SH-SY5Y (cell line): ENCODE measurements at regions not wholly inside any gene's neighbourhood (a gene's known extent, or its start where the extent isn't known, plus 50 kb on each side); places are given as distances from the start of the nearest gene placed in this dataset.

ENCODE experiments used
- GATA2 ChIP-seq: IDR thresholded peaks from 2 replicates; pipeline ENCODE4 v1.6.1; 2011; ENCODE audit warnings: mild to moderate bottlenecking, low read depth, low read length
- GATA3 ChIP-seq: IDR thresholded peaks from 2 replicates; pipeline ENCODE4 v1.6.1; 2011; ENCODE audit warnings: low read depth, mild to moderate bottlenecking, low read length, moderate library complexity

- no peak for TF ChIP-seq GATA2
- TF ChIP-seq GATA3 = no peak
Observed at GRCh38 chr4:151606061-151606460, 154.7 kb downstream of the GATB start.

DNA sequence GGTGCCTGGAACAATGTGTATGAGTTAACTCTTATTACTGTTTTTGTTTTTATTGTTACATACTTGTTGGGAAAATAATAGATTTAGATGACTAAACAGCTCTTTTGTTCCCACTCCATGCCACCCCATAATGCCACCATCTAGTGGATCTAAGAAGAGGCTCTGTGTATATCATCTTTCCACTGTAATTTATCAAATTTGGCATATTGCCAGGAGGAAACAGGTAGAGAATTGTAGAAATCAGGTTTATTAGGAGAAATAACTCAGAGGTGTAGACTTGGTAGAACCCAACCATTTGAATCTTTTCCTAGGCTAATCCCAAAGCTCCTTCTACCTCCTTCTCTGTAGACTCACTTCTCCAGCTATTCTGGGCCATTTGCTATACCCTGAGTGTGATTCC lies 150.6 kb downstream of the GATB start:
- no peak for TF ChIP-seq GATA2
- no peak for TF ChIP-seq GATA3

- peak; percentile 56; the same call in 1 of the 2 replicates for TF ChIP-seq GATA2
- TF ChIP-seq GATA3 = no peak
Observed at GRCh38 chr4:151611960-151612359, 148.8 kb downstream of the GATB start.

DNA sequence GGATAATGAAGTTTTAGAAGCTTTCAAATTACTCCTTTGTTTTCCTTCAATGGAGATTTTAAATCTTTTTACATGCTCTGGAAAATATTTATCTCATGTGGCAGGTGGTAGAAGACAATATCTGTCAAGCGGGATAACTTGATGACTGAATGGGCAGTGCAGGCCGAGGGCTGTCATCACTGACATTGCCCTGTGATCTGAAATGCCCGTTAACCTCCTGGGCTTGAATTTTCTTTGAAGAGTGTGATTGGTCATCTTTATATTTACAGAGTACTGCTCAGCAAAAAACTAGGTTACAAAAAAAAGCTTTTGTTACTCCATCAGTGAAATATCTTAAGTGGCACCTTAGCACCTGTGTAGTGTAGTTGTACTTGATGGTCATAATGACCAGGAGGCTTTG lies 147.5 kb downstream of the GATB start:
- TF ChIP-seq GATA2 (no peak), GATA3 (no peak)

GRCh38 chr4:151614561-151614960 lies 146.2 kb downstream of the GATB start:
- TF ChIP-seq GATA3 (no peak), GATA2 (no peak)

- no peak for TF ChIP-seq GATA2
- no peak for TF ChIP-seq GATA3
Observed at GRCh38 chr4:151618858-151619257, 141.9 kb downstream of the GATB start.

DNA sequence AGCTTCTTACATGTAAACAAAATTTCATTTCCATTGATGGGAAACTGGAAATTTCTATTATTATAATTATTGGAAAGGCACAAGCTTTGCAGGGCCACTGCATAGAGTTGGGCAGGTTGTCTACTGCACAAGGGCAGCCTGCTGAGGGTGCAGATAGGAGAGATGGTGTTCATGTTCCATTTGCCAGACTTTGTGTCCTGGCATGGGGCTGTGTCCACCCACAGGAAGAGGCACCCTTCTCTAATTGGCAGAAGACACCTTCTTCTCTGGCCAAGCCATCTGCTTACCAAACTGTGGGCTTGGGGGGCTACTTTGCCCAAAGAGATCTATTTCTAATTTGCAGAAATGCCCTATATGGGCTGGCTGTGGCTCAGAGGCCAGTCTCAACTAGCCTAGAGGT lies 140.7 kb downstream of the GATB start:
- TF ChIP-seq GATA2 = no peak
- no peak for TF ChIP-seq GATA3
